Upper lobe of right lung (tissue), 1 donor: ENCODE measurements at regions not wholly inside any gene's neighbourhood (a gene's known extent, or its start where the extent isn't known, plus 50 kb on each side); places are given as distances from the start of the nearest gene placed in this dataset.

Experiments used
- ATAC-seq: fragments of 200-7000 bp; cut with Tn5 transposase; one replicate; pipeline ENCODE4 v1.9.1; 2020; ENCODE audit warnings: mild to moderate bottlenecking, moderate library complexity
- DNase-seq: peaks from one replicate; pipeline ENCODE4 v3.0.0-alpha.2; 2020
- H3K27ac ChIP-seq: fragments of 200-600 bp; one replicate; pipeline ENCODE4 v1.8.0; 2022
- H3K27me3 ChIP-seq: fragments of 200-600 bp; one replicate; pipeline ENCODE4 v1.8.0; 2022; ENCODE audit warnings: mild to moderate bottlenecking
- H3K36me3 ChIP-seq: fragments of 200-600 bp; one replicate; pipeline ENCODE4 v1.8.0; 2022
- H3K4me1 ChIP-seq: fragments of 200-600 bp; one replicate; pipeline ENCODE4 v1.8.0; 2022
- H3K4me3 ChIP-seq: fragments of 200-600 bp; one replicate; pipeline ENCODE4 v1.8.0; 2022; ENCODE audit warnings: mild to moderate bottlenecking
- H3K9me3 ChIP-seq: fragments of 200-600 bp; one replicate; pipeline ENCODE4 v1.8.0; 2022
- intact Hi-C: fragments of 100-400 bp; cut with DNase I; formaldehyde crosslinking; loops from one replicate; pipeline ENCODE4 v1.11.0; 2022
- TF ChIP-seq, protein P1 (sequence below): fragments of 200-600 bp; IDR thresholded peaks from one replicate; pipeline ENCODE4 v1.8.0; 2022; ENCODE audit warnings: antibody characterized with exemption
- donor health status: DM: no; HTN: yes; CAD: no; lungs with severe emphysema.

DNA sequence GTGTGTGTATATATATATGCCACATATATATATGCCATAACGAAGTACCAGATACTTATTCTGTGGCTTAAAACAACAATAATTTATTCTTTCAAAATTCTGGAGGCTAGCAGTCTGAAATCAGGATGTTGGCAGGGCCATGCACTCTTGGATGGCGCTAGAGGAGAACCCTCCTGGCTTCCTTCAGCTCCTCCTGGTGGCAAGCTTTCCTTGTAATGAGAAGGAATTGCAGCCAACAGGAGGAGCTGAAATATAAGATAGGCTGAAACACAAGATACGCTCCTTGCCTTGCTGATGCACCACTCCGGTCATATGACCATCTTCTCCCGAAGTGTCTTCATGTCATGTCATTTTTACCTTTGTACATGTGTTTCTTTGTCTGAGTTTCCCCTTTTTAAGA is 368.1 kb upstream of the CTNND2 start:
- intact Hi-C loops: no loop called here
- H3K4me3 ChIP-seq: no peak overlapping the region
- no peaks in the 10 kb centered on the region for H3K4me1 ChIP-seq
- no peak overlapping the region for H3K27ac ChIP-seq
- H3K36me3 ChIP-seq: no peaks in the 10 kb centered on the region
- ATAC-seq (no peak), DNase-seq (no peak)
- H3K27me3 ChIP-seq: no peaks in the 10 kb centered on the region
- TF ChIP-seq, protein P1, sequence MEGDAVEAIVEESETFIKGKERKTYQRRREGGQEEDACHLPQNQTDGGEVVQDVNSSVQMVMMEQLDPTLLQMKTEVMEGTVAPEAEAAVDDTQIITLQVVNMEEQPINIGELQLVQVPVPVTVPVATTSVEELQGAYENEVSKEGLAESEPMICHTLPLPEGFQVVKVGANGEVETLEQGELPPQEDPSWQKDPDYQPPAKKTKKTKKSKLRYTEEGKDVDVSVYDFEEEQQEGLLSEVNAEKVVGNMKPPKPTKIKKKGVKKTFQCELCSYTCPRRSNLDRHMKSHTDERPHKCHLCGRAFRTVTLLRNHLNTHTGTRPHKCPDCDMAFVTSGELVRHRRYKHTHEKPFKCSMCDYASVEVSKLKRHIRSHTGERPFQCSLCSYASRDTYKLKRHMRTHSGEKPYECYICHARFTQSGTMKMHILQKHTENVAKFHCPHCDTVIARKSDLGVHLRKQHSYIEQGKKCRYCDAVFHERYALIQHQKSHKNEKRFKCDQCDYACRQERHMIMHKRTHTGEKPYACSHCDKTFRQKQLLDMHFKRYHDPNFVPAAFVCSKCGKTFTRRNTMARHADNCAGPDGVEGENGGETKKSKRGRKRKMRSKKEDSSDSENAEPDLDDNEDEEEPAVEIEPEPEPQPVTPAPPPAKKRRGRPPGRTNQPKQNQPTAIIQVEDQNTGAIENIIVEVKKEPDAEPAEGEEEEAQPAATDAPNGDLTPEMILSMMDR: no peak
- H3K9me3 ChIP-seq: no peaks in the 10 kb centered on the region

DNA sequence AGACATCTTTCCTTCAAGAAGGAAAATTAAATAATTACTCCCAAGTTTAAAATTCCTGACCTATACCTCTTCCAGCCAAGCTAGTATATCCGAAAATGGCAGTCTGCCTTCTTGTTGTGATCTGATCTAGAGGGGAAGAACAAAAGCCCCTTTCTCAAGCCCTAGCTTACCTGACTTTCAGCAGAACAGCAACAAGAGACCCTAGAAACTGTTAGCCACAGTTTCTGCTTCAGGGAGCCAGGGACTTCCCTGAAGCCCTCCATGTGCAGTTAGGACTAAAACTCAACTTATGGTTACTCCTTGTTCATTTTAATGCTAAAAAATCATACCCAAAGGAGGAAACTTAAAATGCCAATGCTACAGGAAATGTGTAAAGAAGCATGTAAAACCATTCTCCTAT is 366.7 kb upstream of the CTNND2 start:
- Histone ChIP-seq H3K9me3 (no peaks in the 10 kb centered on the region), H3K4me1 (no peaks in the 10 kb centered on the region), H3K36me3 (no peaks in the 10 kb centered on the region), H3K4me3 (no peak overlapping the region), H3K27ac (no peak overlapping the region), H3K27me3 (no peaks in the 10 kb centered on the region)
- TF ChIP-seq, protein P1: no peak
- intact Hi-C loops: no loop called here
- no peak for ATAC-seq
- no peak for DNase-seq

DNA sequence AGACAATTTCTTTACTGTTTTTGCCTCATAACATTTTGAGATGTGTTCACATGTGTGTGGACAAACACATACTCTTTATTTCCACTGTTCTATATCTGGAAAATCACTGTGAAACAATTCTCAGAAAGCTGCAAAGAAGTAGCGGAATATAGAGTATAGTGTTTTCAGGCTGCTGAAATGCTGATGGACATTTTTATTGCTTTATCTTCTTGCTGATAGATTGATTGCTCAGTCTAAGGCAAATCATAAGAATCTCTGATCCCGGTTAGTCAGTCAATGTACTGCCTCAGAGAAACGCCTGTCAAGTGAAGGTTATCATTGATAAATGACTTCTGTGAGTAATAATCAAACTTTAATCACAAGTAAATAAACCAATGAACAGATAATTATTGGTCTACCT is 364.9 kb upstream of the CTNND2 start:
- no peak for ATAC-seq
- Histone ChIP-seq H3K27ac (no peak overlapping the region), H3K36me3 (no peaks in the 10 kb centered on the region), H3K4me1 (no peaks in the 10 kb centered on the region), H3K9me3 (no peaks in the 10 kb centered on the region), H3K27me3 (no peaks in the 10 kb centered on the region), H3K4me3 (no peak overlapping the region)
- no peak for DNase-seq
- intact Hi-C loops: no loop called here
- TF ChIP-seq, protein P1: no peak

DNA sequence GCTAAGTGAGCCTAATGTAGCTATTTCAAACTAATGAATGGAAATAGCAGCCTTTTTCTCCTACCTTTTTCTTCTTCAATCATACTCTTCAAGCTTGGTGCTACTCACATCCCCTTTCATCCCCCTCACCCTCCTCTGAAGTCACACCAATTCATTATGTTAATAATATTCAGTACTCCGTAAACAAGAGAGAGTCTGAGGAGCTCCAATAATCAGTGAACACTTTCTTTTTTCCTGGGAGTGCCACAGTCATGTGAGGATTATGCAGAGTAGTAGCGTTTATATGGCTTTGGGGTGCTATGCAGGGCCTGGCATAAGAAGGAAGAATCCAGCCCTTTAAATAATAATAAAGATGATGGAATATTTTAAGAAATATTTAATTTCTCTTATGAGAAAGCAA is 354.3 kb upstream of the CTNND2 start:
- Histone ChIP-seq H3K36me3 (no peaks in the 10 kb centered on the region), H3K9me3 (no peaks in the 10 kb centered on the region), H3K4me3 (no peak overlapping the region), H3K4me1 (no peaks in the 10 kb centered on the region), H3K27me3 (no peaks in the 10 kb centered on the region), H3K27ac (no peak overlapping the region)
- intact Hi-C loops: no loop called here
- ATAC-seq (no peak), DNase-seq (no peak)
- TF ChIP-seq, protein P1: no peak

DNA sequence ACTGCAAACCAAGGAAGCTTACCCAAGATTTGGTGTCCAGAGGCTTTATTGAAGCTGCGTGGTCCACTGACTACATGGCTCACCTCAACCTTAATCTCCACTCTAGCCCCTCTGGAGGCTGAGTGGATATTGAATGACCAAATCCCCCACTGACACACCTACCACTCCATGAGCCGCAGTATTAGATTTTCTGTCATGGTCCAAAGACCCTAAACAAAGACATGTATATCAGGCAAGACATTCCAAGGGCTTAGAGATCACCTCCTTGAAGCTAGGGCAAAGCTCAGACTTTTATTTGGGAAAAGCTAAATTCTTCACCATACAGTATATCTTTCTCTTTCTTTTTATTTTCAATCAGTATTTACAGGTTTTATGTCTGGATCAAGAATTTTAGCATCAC is 346.2 kb upstream of the CTNND2 start:
- no peaks in the 10 kb centered on the region for H3K36me3 ChIP-seq
- no peaks in the 10 kb centered on the region for H3K9me3 ChIP-seq
- TF ChIP-seq, protein P1: no peak
- no peak overlapping the region for H3K27ac ChIP-seq
- no peaks in the 10 kb centered on the region for H3K4me1 ChIP-seq
- H3K27me3 ChIP-seq: no peaks in the 10 kb centered on the region
- no peak overlapping the region for H3K4me3 ChIP-seq
- DNase-seq (no peak), ATAC-seq (no peak)
- intact Hi-C loops: no loop called here

DNA sequence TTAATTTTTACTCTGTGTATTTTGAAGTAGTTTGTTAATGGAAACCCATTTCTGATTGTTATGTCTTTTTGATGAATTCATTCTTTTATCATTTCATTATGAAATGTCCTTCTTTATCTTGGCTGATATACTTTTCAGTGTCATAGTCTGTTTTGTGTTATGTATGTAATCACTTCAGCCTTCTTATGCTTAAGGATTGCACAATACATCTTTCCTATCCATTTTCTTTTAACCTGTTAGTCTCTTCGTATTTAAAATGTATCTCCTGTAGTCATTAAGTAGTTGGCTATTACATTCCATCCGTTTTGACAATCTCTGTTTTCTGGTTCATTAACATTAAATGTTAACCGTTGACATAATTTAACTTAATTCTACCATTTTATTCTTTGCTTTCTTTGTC is 344.6 kb upstream of the CTNND2 start:
- H3K36me3 ChIP-seq: no peaks in the 10 kb centered on the region
- H3K27me3 ChIP-seq: no peaks in the 10 kb centered on the region
- TF ChIP-seq, protein P1: no peak
- H3K4me1 ChIP-seq: no peaks in the 10 kb centered on the region
- H3K4me3 ChIP-seq: no peak overlapping the region
- H3K9me3 ChIP-seq: no peaks in the 10 kb centered on the region
- H3K27ac ChIP-seq: no peak overlapping the region
- intact Hi-C loops: no loop called here
- ATAC-seq (no peak), DNase-seq (no peak)
